SK-N-SH (cell line): ENCODE measurements at regions not wholly inside any gene's neighbourhood (a gene's known extent, or its start where the extent isn't known, plus 50 kb on each side); places are given as distances from the start of the nearest gene placed in this dataset.

ENCODE experiments used
- CTCF ChIA-PET: fragments of 300-600, 350-600 bp; formaldehyde crosslinking; extraction: SDS; loops from one replicate; lab custom pipeline; 2021; lab: Yijun Ruan, JAX
- POLR2A ChIA-PET: fragments of 350-600 bp; sonication (Branson Sonifier 250); formaldehyde crosslinking; extraction: SDS; loops from one replicate; lab custom pipeline; 2020; ENCODE audit warnings: antibody characterized with exemption, inconsistent platforms; lab: Yijun Ruan, JAX
- DNase-seq: peaks from one replicate; pipeline ENCODE4 v3.0.0; 2012
- H2AFZ ChIP-seq: fragments of 200-600 bp; sonication (generic); 2 replicates; pipeline ENCODE4 v1.8.1; 2016; ENCODE audit warnings: antibody characterized with exemption, mild to moderate bottlenecking, low read depth
- H3F3A ChIP-seq: fragments of 200-600 bp; sonication (generic); replicated peaks from 2 replicates; pipeline ENCODE3; 2016; ENCODE audit warnings: antibody characterized with exemption, mild to moderate bottlenecking; ENCODE audit not compliant: insufficient read depth
- H3K27ac ChIP-seq, 2 experiments: fragments of 200-500 bp in 1 of 2; fragments of 200-600 bp in 1 of 2; sonication (Bioruptor generic) in 1 of 2; sonication (generic), shearing (Covaris generic) in 1 of 2; 2 replicates each; pipeline versions ENCODE4 v1.5.1 to v1.6.1; 2014 to 2016; ENCODE audit warnings: low read depth in 2 of 2, inconsistent platforms in 1 of 2, low read length in 1 of 2, mild to moderate bottlenecking in 1 of 2, mixed read lengths in 1 of 2
- H3K27me3 ChIP-seq: fragments of 200-600 bp; sonication (generic), shearing (Covaris generic); 2 replicates; pipeline ENCODE4 v1.6.1; 2016; ENCODE audit warnings: mixed run types; ENCODE audit not compliant: insufficient read depth
- H3K36me3 ChIP-seq, 2 experiments: fragments of 200-500 bp in 1 of 2; fragments of 200-600 bp in 1 of 2; sonication (Bioruptor generic) in 1 of 2; sonication (generic) in 1 of 2; replicated peaks in 1 of 2; 2 replicates each; pipeline versions ENCODE3 to v1.5.1; 2014 to 2016; ENCODE audit warnings: low read length in 1 of 2, mild to moderate bottlenecking in 1 of 2; ENCODE audit not compliant: insufficient read depth in 2 of 2, control insufficient read depth in 1 of 2
- H3K4me1 ChIP-seq, 2 experiments: fragments of 200-500 bp in 1 of 2; fragments of 200-600 bp in 1 of 2; sonication (Bioruptor generic) in 1 of 2; sonication (generic), shearing (Covaris generic) in 1 of 2; 2 replicates each; pipeline versions ENCODE4 v1.5.1 to v1.6.1; 2014 to 2016; ENCODE audit warnings: low read depth in 1 of 2, low read length in 1 of 2, mixed run types in 1 of 2; ENCODE audit not compliant: insufficient read depth in 2 of 2, control insufficient read depth in 1 of 2
- H3K4me2 ChIP-seq: fragments of 200-600 bp; sonication (generic), shearing (Covaris generic); 2 replicates; pipeline ENCODE4 v1.6.1; 2017; ENCODE audit warnings: mixed run types
- H3K4me3 ChIP-seq, 2 experiments: fragments of 200-500 bp in 1 of 2; fragments of 200-600 bp in 1 of 2; sonication (Bioruptor generic) in 1 of 2; sonication (generic), shearing (Covaris generic) in 1 of 2; 2 replicates each; pipeline versions ENCODE4 v1.5.1 to v1.8.1; 2014 to 2016; ENCODE audit warnings: low read depth in 2 of 2, inconsistent platforms in 1 of 2, low read length in 1 of 2, mild to moderate bottlenecking in 1 of 2, mixed read lengths in 1 of 2, moderate library complexity in 1 of 2
- H3K79me2 ChIP-seq: fragments of 200-600 bp; sonication (generic); 2 replicates; pipeline ENCODE4 v1.8.1; 2017; ENCODE audit warnings: mild to moderate bottlenecking; ENCODE audit not compliant: insufficient read depth
- H3K9ac ChIP-seq: fragments of 200-600 bp; sonication (generic); 2 replicates; pipeline ENCODE4 v1.6.1; 2017; ENCODE audit warnings: mixed run types
- H3K9me2 ChIP-seq: fragments of 200-600 bp; sonication (generic); 2 replicates; pipeline ENCODE4 v1.6.1; 2017; ENCODE audit warnings: mixed run types
- H3K9me3 ChIP-seq: fragments of 200-600 bp; sonication (generic); 2 replicates; pipeline ENCODE4 v1.6.1; 2017; ENCODE audit warnings: mixed run types, mild to moderate bottlenecking, moderate library complexity
- H4K20me1 ChIP-seq: fragments of 200-600 bp; sonication (generic); 2 replicates; pipeline ENCODE4 v1.6.1; 2017; ENCODE audit warnings: mild to moderate bottlenecking, mixed run types; ENCODE audit not compliant: insufficient read depth
- CHD2 ChIP-seq: fragments of 150-350 bp; IDR thresholded peaks from 2 replicates; pipeline ENCODE4 v1.6.1; 2018; ENCODE audit warnings: low read length; ENCODE audit not compliant: partially characterized antibody
- EP300 ChIP-seq, 2 experiments: IDR thresholded peaks; 2 replicates each; pipeline versions ENCODE4 v1.4.0 to v1.6.1; 2012; ENCODE audit warnings: borderline replicate concordance in 1 of 2, low read depth in 1 of 2, low read length in 1 of 2
- EZH2phosphoT487 ChIP-seq: fragments of 200-600 bp; sonication (generic); IDR thresholded peaks from 2 replicates; pipeline ENCODE4 v1.6.1; 2017; ENCODE audit warnings: low read depth, mixed run types, mild to moderate bottlenecking, antibody characterized with exemption, moderate library complexity, borderline replicate concordance
- FOSL2 ChIP-seq: IDR thresholded peaks from 2 replicates; pipeline ENCODE4 v1.4.0; 2012; ENCODE audit warnings: low read depth, mild to moderate bottlenecking, moderate library complexity, borderline replicate concordance
- FOXM1 ChIP-seq: IDR thresholded peaks from 2 replicates; pipeline ENCODE4 v1.4.0; 2012; ENCODE audit warnings: low read depth, mild to moderate bottlenecking
- GABPA ChIP-seq: IDR thresholded peaks from 2 replicates; pipeline ENCODE4 v1.4.0; 2012; ENCODE audit warnings: low read depth, mild to moderate bottlenecking
- JUND ChIP-seq: IDR thresholded peaks from 2 replicates; pipeline ENCODE4 v1.4.0; 2012
- MXI1 ChIP-seq: IDR thresholded peaks from 2 replicates; pipeline ENCODE4 v1.6.1; 2012; ENCODE audit warnings: mild to moderate bottlenecking, low read depth, low read length, improper control_type of control experiment
- NRF1 ChIP-seq: IDR thresholded peaks from 2 replicates; pipeline ENCODE4 v1.6.1; 2012; ENCODE audit warnings: low read depth, mild to moderate bottlenecking, low read length
- RAD21 ChIP-seq: IDR thresholded peaks from 2 replicates; pipeline ENCODE4 v1.6.1; 2012; ENCODE audit warnings: mild to moderate bottlenecking, low read length
- RXRA ChIP-seq: IDR thresholded peaks from 2 replicates; pipeline ENCODE4 v1.4.0; 2012; ENCODE audit warnings: low read depth, mild to moderate bottlenecking, borderline replicate concordance
- SIN3A ChIP-seq: IDR thresholded peaks from 2 replicates; pipeline ENCODE4 v1.6.1; 2012; ENCODE audit warnings: low read depth, mild to moderate bottlenecking, low read length, moderate library complexity, borderline replicate concordance
- SMC3 ChIP-seq: IDR thresholded peaks from 2 replicates; pipeline ENCODE4 v1.6.1; 2012; ENCODE audit warnings: low read depth, low read length, improper control_type of control experiment
- TCF12 ChIP-seq: IDR thresholded peaks from 2 replicates; pipeline ENCODE4 v1.4.0; 2012
- YY1 ChIP-seq: IDR thresholded peaks from 2 replicates; pipeline ENCODE4 v1.4.0; 2012; ENCODE audit warnings: low read depth, mild to moderate bottlenecking
- WGBS: methylation state at CpG from one replicate; pipeline ENCODE4 v1.1.6; 2017; ENCODE audit warnings: low lambda C conversion rate; 5-methylcytosine and 5-hydroxymethylcytosine counted together
- TF ChIP-seq, protein P1 (sequence below): fragments of 200-600 bp; sonication (generic); IDR thresholded peaks from 2 replicates; pipeline ENCODE4 v1.6.1; 2017; ENCODE audit warnings: antibody characterized with exemption, mild to moderate bottlenecking, moderate library complexity
- TF ChIP-seq, protein P2 (sequence below): IDR thresholded peaks from 2 replicates; pipeline ENCODE4 v1.4.0; 2012; ENCODE audit warnings: low read depth
- TF ChIP-seq, protein P3 (sequence below): IDR thresholded peaks from 2 replicates; pipeline ENCODE4 v1.6.1; 2012; ENCODE audit warnings: mild to moderate bottlenecking, low read depth, low read length, moderate library complexity

DNA sequence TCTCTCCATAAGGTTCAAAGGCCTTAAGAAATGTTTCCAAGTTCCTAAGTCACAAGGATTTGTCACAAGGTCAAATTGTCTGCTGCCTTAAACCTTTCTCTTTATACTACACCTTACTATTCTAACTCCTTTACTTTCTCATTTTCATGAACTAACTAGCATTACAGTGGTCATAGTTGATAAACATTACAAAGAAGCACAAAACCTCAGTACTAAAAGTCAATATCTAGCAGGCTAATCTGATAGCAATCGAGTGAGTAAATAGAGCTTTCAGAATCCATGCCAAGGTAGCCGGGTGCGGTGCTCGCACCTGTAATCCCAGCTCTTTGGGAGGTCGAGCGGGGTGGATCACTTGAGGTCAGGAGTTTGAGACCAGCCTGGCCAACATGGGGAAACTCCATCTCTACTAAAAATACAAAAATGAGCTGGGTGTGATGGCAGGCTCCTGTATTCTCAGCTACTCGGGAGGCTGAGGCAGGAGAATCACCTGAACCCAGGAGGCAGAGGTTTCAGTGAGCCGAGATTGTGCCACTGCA is 510.0 kb downstream of the GBA3 start:
- no peak overlapping the region for H3K4me2 ChIP-seq
- ChIA-PET POLR2A (no interaction called here), CTCF (no interaction called here)
- H3K9me3 ChIP-seq, result 0 out of 2 replicates have a peak, but pooled peaks cover 4% of the 10 kb centered on the region
- no peaks in the 10 kb centered on the region for H3K9me2 ChIP-seq
- DNase-seq, result no peak
- TF ChIP-seq NRF1 (no peak), EP300 (IDR thresholded peaks at IDR 0.05; ENCODE audit: borderline replicate concordance in 1 of 2, low read depth in 1 of 2, low read length in 1 of 2) (no peak), TCF12 (no peak), FOXM1 (no peak), CHD2 (no peak), SMC3 (no peak), MXI1 (no peak), RAD21 (no peak), JUND (no peak), FOSL2 (no peak), YY1 (no peak), RXRA (no peak)
- TF ChIP-seq, protein P1, sequence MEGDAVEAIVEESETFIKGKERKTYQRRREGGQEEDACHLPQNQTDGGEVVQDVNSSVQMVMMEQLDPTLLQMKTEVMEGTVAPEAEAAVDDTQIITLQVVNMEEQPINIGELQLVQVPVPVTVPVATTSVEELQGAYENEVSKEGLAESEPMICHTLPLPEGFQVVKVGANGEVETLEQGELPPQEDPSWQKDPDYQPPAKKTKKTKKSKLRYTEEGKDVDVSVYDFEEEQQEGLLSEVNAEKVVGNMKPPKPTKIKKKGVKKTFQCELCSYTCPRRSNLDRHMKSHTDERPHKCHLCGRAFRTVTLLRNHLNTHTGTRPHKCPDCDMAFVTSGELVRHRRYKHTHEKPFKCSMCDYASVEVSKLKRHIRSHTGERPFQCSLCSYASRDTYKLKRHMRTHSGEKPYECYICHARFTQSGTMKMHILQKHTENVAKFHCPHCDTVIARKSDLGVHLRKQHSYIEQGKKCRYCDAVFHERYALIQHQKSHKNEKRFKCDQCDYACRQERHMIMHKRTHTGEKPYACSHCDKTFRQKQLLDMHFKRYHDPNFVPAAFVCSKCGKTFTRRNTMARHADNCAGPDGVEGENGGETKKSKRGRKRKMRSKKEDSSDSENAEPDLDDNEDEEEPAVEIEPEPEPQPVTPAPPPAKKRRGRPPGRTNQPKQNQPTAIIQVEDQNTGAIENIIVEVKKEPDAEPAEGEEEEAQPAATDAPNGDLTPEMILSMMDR, result no peak
- TF ChIP-seq, protein P2, sequence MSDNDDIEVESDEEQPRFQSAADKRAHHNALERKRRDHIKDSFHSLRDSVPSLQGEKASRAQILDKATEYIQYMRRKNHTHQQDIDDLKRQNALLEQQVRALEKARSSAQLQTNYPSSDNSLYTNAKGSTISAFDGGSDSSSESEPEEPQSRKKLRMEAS, result no peak
- no peaks in the 10 kb centered on the region for H3K36me3 ChIP-seq
- no peaks in the 10 kb centered on the region for H3K79me2 ChIP-seq
- no peaks in the 10 kb centered on the region for H3K27me3 ChIP-seq
- no peak overlapping the region for H2AFZ ChIP-seq
- H3K27ac ChIP-seq, result no peak overlapping the region
- H4K20me1 ChIP-seq, result no peaks in the 10 kb centered on the region
- H3K4me3 ChIP-seq, result no peak overlapping the region
- WGBS, result 20% methylated on average over 8 of the region's 8 CpGs
- no peaks in the 10 kb centered on the region for H3F3A ChIP-seq
- H3K9ac ChIP-seq, result no peak overlapping the region
- H3K4me1 ChIP-seq, result no peaks in the 10 kb centered on the region

DNA sequence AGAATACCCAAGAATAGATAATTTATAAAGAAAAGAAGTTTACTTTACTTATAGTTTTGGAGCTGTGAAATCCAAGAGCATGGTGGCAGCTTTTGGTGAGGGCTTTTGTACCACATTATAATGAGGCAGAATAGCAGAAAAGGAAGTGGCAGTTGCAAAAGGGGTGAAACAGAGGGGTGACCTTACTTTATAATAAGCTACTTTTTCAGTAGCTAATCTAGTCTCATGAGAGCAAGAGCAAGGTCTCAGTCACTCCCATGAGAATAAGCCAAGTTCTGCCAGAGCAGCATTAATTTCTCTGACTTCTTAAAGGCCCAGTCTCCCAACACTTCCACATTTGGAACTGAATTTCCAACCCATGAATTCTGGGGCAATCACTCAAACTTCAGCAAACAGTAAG is 502.0 kb downstream of the GBA3 start:
- Histone ChIP-seq H3F3A (no peaks in the 10 kb centered on the region), H3K9ac (no peak overlapping the region), H3K36me3 (no peaks in the 10 kb centered on the region), H4K20me1 (no peaks in the 10 kb centered on the region), H3K79me2 (no peaks in the 10 kb centered on the region), H3K4me3 (no peak overlapping the region), H3K9me2 (no peaks in the 10 kb centered on the region), H3K9me3 (no peaks in the 10 kb centered on the region), H3K4me2 (no peak overlapping the region), H3K27me3 (no peaks in the 10 kb centered on the region), H3K27ac (no peak overlapping the region), H2AFZ (no peak overlapping the region), H3K4me1 (no peaks in the 10 kb centered on the region)
- POLR2A ChIA-PET, result no interaction called here
- no peak for DNase-seq
- CTCF ChIA-PET, result no interaction called here
- TF ChIP-seq SIN3A, result no peak
- TF ChIP-seq RXRA, result no peak
- TF ChIP-seq, protein P3, sequence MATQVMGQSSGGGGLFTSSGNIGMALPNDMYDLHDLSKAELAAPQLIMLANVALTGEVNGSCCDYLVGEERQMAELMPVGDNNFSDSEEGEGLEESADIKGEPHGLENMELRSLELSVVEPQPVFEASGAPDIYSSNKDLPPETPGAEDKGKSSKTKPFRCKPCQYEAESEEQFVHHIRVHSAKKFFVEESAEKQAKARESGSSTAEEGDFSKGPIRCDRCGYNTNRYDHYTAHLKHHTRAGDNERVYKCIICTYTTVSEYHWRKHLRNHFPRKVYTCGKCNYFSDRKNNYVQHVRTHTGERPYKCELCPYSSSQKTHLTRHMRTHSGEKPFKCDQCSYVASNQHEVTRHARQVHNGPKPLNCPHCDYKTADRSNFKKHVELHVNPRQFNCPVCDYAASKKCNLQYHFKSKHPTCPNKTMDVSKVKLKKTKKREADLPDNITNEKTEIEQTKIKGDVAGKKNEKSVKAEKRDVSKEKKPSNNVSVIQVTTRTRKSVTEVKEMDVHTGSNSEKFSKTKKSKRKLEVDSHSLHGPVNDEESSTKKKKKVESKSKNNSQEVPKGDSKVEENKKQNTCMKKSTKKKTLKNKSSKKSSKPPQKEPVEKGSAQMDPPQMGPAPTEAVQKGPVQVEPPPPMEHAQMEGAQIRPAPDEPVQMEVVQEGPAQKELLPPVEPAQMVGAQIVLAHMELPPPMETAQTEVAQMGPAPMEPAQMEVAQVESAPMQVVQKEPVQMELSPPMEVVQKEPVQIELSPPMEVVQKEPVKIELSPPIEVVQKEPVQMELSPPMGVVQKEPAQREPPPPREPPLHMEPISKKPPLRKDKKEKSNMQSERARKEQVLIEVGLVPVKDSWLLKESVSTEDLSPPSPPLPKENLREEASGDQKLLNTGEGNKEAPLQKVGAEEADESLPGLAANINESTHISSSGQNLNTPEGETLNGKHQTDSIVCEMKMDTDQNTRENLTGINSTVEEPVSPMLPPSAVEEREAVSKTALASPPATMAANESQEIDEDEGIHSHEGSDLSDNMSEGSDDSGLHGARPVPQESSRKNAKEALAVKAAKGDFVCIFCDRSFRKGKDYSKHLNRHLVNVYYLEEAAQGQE, result no peak
- TF ChIP-seq EP300 (IDR thresholded peaks at IDR 0.05; ENCODE audit: borderline replicate concordance in 1 of 2, low read depth in 1 of 2, low read length in 1 of 2), result no peak
- TF ChIP-seq EZH2phosphoT487, result no peak
- TF ChIP-seq GABPA, result no peak
- no peak for TF ChIP-seq TCF12
